ENCODE measurements at regions not wholly inside any gene's neighbourhood (a gene's known extent, or its start where the extent isn't known, plus 50 kb on each side); places are given as distances from the start of the nearest gene placed in this dataset.

- no peak for TF ChIP-seq CTCF (conservative IDR thresholded peaks at IDR 0.05 in 1 of 2, IDR thresholded peaks at IDR 0.05 in 1 of 2; ENCODE audit: extremely low read depth in 1 of 2, insufficient read depth in 1 of 2, low read depth in 1 of 2, low read length in 2 of 2)
- no peak for TF ChIP-seq EZH2 (IDR thresholded peaks at IDR 0.05; ENCODE audit: borderline replicate concordance, low read length)
These were observed 844.4 kb downstream of the GATA3 start for GRCh38 chr10:8898745-8899330.

All from mammary epithelial cell (primary cell).